ENCODE measurements at regions not wholly inside any gene's neighbourhood (a gene's known extent, or its start where the extent isn't known, plus 50 kb on each side); places are given as distances from the start of the nearest gene placed in this dataset.

DNA sequence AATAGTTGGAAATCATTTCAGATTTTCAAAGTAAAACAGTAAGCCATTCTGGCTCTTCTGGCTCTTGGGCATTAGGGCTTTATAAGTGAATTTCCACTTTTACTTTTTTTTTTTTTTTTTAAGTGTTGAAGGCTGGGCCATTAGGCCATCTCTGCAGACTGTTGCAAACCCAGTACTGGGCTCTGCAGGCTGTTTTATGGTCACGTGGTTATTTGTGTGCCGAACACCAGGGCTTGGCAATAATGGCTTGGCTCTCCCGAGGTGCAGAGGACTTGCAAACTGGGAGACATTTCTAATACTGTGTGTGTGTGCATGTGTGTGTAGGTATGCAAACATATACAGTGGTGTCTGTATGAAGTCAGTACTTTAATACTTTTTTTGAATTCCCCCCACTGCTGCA is 194.9 kb upstream of the CDH5 start:
- DNase-seq (ENCODE audit: low read depth), result no peak

DNA sequence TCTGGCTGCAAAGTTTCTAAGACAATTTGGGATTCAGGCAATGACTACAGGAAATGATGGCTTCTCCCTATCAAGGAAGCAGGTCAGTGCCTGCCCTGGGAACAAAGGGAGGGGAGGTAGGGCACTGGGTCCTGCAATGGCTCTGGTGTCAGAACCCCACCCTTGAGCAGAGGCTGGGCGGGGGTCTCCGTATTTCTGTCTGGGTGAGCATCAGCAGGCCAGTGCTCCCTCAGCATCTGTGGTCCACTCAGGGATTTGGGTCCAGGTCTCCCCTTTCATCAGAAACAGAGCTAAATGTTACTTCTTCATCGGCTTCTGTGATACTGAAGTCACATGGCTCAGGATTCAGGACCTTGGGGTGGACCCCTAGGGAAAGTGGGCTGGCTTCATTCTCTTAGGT is 195.5 kb upstream of the CDH5 start:
- DNase-seq (ENCODE audit: low read depth), result no peak

DNA sequence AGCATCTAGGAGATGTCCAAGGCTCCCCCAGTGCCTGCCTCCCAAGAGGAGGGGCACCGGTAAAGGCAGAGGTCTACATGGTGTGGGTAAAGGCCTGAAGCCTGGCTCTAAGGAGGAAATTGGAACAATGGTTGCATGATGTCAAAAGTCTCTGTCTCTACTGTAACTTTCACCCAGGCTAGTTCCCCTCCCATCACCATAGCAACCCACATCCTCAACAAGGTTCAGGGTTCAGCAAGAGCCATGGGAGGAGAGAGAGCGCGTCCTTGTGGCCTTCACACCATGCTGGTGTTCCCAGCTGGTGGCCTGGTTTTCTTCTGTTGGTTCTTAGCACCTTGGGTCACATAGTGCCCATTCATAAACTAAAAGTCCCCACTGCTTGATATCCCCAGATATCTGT is 196.7 kb upstream of the CDH5 start:
- DNase-seq (ENCODE audit: low read depth), result no peak

DNA sequence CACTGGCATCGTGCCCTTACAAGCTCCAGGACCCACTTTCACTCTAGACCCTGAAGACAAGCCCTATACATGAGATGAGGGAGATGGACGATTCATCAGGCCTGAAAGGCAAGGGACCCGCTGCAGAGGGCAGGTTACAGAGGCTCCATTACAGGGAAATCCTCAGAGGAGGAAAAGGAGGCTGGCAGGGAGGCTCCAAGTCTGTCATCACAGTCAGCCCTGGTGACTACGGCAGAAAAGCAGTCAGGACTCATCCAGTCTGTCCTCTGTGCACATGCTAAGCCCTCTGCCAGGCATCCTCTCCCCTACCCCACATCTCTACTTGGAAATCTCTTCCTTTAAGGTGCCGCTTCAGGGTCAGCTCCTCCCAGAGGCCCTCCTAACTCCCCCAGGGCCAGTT is 197.7 kb upstream of the CDH5 start:
- no peak for DNase-seq (ENCODE audit: low read depth)

DNA sequence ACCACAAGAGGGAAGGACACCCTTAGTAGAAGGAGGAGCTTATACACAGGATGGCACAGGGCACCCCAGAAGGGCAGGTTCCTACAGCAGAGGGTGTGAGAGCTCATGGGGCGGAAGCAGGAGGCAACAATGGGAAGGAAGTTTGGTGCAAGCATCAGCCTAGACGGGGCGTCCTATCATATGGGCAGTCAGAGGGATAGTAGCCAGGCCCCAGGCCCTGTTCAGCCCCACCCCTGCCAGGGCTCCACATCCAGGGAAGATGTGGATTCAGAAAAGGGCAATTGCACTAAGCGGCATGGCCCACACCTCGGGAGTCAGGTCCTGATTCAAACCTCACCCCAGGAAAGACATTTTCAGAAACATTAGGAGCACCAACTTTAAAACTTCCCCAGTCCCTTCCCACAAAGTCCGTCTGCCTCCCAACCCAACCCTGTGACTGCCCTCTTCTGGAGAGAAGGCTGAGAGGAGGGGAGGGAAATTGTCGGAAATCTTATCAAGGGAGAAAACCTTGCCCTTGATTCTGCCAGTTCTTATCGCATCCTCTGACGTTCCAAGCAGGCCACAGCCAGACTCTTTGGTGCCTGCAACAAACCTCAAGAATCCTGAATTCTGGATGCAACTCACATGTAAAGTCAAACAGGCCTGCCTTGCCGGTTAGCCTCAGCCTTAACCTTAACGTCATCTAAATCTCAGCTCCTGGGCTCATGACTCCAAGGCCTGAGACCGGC is 198.8 kb upstream of the CDH5 start:
- DNase-seq (ENCODE audit: low read depth), result no peak

DNA sequence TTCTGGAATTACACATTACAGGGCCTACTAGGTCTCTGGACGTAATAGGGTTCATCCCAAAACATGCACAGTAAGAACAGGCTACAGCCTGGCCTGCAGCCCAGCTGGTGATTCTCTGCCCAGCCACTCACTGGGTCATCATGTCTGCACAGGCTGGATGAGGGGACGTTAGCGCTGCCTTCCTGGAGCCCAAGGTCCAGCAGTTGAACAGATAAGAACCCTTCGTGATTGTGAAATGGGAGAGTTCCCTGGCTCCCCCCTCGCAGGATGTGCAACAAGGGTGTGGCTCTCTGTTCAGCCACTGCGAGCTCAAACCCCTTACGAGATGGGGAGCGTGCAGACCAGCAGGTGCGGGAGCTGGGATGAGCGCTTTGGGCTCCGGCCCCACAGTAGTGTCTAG is 200.0 kb upstream of the CDH5 start:
- no peak for DNase-seq (ENCODE audit: low read depth)

DNA sequence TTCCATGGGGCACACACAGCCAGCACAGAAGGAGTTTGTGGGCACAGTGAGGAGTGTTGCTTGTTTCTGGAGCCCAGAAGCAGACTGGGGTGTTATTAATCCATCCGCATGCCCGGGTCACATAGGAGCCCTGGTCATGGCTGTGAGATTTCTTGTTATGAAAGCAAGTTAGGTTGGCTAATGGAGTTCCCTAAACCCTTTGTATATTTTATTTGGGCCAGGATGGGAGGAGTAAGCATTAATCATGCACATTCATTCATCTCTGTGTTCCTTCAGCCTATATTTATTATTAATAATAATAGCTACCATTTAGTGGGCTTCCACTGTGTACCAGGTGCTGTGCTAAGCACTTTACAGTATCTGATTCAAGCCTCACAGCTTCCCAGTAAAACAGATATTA is 200.6 kb upstream of the CDH5 start:
- no peak for DNase-seq (ENCODE audit: low read depth)

DNA sequence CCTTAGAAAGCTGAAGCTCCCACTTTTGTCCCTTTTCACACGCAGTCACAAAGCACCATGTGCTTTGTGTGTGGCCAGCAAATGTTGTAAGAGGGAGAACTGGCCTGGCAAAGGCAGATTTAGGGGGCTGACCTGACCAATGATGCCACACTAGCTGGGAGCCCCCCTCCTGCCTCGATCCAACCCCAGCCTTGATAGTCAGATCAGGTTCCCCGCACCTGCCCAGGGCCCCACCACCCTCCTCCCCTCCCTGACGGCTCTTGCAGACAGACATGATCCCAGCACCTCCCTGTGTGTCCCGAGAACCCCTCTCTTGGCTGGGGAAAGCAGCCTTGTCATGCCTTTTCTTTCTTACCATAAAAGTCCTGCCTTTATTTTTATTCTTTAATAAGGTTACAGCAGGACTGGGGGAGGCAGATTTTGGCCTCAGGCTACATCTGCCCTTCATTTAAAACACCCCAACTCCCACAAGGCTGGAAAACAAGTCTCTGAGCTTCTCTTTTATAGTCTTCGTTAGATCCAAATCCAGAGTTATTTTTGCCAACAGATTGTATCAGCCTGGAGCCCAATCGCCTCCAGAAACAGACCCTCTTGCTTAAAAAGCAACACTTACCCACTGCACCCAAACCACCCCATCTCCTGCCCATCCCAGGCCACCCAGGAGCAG is 201.8 kb upstream of the CDH5 start:
- DNase-seq (ENCODE audit: low read depth), result no peak

DNA sequence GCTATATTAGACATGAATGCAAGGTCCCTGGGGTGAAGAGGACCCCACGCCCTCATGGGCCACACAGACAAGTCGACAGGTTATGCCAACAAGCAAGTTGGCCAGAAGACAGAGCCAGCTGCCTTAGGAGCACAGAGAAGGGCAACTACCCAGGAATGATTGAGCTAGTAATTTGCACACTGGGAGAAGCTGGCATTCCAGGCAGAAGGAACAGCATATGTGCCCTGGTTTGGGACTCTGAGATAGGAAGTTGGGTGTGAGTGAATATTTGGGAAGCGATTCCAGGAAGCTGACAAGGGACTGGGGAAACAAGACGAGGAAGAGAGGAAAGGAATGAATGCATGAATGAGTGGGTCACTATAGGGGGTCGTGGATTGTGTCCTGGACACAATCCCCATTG is 203.7 kb upstream of the CDH5 start:
- no peak for DNase-seq (ENCODE audit: low read depth)

DNA sequence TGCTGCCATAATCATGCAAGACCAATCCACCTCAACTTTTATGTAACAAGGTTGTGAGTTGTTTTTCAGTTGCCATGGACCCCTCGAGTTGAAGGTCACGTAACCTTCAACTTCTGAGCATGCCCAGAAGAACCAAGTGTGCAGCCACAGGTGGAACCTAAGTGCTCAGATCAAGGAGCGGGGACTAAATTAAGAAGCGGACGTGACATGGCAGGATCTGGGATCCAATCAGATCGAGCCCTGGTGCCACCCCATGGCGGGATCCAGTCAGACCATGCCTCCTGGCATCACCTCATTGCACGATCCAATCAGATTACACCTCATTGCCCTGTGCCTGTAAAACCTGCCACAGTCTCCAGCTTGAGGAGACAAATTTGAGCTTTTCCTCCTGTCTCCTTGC is 204.5 kb upstream of the CDH5 start:
- DNase-seq (ENCODE audit: low read depth), result no peak

DNA sequence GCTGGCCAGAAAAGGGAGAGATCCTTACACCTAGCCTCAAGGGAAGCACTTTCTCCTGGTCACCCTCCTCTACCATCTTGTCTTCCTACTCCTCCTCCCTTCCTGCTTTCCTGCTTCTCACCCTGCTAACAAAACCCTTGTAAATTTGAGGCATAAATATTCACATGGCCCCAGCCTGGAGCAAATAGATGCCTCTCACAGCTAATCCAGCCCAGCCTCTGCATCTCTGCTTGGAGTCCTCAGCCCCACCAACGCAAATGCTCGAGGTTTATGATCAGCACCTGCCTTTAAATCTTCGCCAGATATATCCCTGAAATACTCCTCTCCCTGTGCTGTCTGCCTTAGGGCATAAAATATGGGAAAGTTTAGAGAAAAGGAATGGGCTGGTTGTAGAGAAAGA is 205.2 kb upstream of the CDH5 start:
- no peak for DNase-seq (ENCODE audit: low read depth)

DNA sequence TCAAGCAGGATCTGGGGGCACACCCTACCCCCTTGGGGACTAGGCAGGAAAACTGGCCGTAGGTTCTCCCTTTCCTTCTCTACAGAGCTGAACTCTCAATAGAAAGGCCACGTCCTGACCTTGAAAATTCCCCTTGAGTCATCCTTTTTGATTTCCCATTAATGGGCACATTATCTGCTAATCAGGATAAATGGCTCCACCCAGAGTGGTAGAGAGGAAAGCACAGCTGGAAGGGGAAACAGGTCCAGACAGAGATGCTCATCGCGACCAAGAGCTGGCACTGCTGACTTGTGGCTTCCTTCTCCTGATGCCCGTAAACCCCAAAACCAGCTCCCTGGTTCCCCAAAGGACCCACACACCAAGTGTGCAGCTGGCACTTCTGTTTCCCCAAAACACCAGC is 206.5 kb upstream of the CDH5 start:
- no peak for DNase-seq (ENCODE audit: low read depth)

DNA sequence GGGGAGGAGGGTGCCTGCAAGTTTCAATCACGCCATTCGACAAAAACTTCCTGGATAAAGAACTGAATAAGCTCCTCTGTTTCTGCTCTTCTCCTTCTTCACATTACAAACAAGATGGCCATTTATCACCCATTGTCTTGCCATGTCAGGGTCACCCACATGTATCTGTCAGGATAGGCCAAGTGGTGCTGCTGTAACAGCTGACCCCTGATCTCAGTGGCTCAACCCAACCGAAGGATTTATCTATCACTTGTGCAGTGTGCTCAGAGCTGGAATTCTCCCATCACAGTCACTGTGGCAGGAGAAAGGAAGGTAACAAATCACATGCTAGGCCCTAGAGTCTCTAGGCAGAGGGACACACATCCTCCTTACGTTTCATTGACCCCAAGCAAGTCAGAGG is 210.0 kb upstream of the CDH5 start:
- no peak for DNase-seq (ENCODE audit: low read depth)

DNA sequence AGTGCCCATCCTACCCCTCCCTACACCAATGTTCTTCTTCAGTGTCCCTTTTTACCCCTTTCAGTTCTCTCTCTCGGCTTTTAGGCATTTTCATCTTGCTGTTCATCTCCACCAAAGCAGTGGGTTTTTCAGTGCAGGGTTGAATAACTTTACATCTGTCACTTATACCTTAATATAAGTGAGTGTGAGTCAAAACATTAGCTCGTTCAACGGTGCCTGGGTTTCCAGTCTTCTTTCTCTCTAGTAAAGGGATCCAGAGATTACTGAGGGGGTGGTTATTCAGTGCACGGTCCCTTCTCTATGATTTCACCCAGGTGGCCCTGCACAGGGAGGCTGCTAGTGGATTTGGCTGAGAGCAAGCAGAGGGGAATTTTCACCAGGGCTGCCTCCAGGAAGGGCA is 210.6 kb upstream of the CDH5 start:
- no peak for DNase-seq (ENCODE audit: low read depth)

DNA sequence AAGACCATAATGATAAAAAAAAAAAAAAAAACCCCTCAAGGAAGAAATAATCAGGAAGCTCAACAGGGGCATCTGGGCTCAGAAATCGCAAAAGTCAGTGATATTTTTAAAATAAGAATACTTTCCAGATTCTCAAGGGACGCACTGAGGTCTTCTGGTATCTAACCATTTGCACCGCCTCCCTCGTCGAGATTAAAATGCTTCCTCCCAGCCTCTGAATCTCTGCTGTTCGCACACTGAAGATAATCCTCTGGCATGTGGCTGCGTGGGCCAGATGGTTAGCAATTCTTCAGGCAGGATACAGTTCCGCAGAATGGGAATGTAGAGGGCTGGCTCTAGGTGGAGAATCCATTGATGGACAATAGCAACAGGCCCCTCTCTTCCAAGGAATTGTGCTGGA is 211.7 kb upstream of the CDH5 start:
- DNase-seq (ENCODE audit: low read depth), result no peak

DNA sequence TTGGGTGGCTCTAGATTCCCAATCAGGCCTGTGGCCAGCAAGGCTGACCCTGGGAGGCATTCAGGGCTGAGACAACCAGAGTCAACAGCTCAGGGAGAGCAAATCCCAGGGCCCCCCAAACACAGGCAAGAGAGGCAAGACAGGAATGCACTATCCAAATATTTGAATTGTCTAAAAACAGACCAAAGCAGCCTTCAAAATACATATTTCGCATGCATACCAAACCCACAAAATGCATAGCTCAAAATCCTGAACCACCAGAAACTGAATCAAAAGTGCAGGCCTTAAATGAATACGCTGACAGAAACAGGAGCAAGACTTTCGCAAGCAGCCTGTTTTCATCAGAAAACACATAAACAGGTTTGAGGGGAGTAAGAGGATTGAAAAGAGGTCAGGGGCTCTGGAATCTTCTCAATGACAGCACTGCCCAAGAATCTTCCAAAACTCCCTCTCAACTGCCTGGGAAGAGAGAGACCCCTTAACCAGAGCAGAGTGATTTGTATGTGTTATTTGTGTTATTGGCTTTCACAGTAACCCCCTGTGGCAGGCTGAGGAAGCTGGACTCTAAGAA is 213.6 kb upstream of the CDH5 start:
- DNase-seq (ENCODE audit: low read depth), result no peak

DNA sequence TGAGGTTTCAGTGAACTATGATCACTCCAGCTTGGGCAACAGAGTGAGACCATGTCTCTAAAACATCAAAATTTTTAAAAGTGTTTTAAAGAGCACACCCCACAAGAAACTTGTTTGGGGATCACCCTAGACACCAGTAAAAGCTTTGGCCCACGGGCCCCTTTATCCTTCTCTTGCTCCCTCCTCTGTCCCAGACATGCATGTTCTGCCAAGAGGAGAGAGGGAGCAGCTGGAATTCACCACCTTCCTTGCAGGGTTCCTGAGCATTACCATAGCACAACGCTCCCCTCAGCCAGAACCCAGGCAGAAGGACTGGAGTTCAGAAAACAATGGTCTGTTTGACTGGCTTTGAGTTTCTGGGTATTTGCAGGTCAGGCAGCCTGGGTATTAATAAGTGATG is 214.3 kb upstream of the CDH5 start:
- no peak for DNase-seq (ENCODE audit: low read depth)

DNA sequence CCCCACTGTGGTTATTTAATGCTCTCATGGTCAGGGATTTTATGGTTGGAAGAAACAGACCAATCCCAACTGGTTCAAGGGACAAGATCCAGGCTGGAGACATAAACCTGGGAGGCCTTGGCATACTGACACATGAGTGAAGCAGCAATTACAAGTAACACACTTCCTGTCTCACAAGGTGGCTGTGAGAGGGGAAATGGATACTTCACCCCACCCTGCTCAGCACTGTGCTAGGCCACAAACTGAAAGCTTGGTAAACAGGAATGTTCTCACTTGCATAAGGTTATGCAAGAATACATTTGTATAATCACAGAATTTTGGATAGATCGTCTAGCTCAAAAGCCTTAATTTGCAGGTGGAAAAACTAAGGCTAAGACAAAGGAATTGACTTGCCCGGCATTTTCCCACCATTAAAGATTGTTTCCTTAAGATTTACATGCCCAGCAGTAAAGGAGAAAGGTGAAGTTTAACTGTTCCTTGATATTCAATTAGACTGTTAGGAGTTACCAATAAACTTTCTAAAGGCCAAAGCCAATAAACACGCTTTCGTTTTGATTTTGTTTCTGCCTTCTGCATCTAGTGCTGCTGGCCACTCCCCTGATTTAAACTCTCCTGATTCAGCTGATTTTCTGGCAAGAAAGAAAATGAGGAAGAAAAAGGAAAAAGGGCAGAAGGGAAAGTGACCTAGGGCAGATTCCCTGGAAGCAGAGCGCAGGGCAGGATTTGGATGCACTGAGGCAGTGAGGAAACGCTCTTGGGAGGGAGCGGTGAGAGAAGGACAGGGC is 215.6 kb upstream of the CDH5 start:
- DNase-seq (ENCODE audit: low read depth), result no peak

DNA sequence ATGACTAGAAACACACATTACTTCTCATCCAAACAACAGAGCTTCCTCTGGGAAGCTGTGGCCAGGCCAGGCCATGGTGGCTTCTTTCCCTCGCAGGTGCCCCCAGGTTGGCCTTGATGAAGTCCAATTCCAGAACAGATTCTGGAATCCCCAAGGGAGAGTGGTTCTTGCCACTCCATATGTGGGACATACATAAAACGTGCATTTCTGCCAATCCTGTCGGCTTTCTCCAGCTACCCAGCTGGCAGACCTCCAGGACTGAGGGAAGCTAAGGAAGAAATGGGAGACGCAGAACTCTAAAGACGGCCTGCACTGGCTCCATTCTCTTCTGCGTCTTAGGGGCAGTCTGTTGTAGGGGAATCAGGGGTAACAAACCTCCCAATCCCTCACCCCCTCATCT is 219.2 kb upstream of the CDH5 start:
- DNase-seq (ENCODE audit: low read depth), result no peak

DNA sequence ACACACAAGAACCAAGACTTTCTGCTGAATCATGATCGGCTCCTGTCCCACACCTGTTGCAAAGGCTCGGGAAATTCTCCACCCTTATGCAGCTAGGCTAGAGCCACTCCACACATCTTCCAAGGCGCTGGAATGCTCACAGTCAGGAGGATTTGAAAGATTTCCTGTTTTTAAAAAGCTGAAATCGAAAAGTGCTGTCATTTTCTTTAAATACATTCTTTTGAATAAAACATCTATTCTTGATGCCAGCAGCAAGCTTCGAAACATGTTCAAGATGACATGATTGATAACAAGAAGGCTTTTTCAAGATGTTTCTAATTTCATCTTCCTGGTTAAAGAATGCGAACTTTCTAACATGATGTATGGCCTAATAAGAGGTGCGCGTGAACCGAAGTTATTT is 219.7 kb upstream of the CDH5 start:
- DNase-seq (ENCODE audit: low read depth), result no peak

DNA sequence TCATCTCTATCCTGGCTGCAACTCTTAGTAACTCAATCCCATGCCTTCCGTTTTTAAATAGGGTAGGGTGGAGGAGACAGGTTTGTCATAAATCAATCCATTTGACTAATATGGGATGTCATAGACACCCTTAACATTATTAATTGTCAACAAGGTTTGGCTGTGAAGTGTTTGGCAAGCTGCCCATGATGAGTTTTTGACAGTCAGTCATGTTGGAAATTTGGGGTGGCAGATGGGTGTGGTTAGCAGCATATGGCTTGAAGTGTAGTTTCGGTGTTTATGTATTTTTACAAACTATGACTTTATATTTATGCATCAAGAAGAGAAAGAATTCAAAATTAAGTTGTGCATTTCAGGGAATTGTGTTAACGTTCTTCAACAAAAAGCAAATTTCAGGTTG is 221.8 kb upstream of the CDH5 start:
- DNase-seq (ENCODE audit: low read depth), result no peak

DNA sequence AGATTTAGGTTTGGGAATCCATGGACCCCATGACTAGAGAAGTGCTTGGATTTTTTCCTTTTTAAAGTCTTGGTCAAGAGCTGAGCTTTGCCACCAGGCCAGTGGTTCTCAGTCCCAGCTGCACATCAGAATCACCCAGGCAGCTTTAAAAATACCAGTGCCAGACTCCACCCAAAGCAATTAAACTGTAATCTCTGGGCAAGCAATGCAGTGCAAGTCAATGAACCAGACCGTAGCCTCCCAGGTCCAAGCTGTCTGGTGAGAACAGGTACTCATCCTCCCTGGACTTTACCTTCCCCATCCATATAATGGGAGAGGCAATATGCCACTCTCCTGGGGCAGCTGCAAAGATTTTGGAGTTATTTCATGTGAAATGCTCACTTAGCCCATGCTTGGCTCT is 223.1 kb upstream of the CDH5 start:
- no peak for DNase-seq (ENCODE audit: low read depth)

DNA sequence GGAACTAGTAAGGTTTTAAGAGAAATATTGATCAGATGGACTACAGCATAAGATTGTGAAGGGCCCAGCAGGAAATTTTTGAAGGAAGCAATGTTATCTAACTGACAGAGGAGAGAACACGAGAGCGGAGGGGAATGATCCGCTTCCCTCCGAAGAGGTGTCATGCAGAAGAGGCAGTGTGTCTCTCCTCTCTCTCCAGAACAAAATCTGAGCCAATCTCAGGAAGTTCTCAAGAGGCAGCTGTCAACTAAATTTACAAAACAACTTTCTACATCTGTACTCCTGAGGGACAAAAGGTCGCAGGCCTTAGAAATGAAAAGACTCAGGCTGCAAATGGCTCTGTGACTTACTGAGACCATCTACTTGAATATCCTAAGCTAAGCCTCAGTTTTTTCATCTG is 224.6 kb upstream of the CDH5 start:
- DNase-seq (ENCODE audit: low read depth), result no peak

Measured in stimulated activated CD4-positive, alpha-beta T cell treated with anti-CD3 and anti-CD28 coated beads, Interleukin-2, amount 100 ng/mL, for 4 hours (primary cell).